ENCODE measurements at regions not wholly inside any gene's neighbourhood (a gene's known extent, or its start where the extent isn't known, plus 50 kb on each side); places are given as distances from the start of the nearest gene placed in this dataset.

DNA sequence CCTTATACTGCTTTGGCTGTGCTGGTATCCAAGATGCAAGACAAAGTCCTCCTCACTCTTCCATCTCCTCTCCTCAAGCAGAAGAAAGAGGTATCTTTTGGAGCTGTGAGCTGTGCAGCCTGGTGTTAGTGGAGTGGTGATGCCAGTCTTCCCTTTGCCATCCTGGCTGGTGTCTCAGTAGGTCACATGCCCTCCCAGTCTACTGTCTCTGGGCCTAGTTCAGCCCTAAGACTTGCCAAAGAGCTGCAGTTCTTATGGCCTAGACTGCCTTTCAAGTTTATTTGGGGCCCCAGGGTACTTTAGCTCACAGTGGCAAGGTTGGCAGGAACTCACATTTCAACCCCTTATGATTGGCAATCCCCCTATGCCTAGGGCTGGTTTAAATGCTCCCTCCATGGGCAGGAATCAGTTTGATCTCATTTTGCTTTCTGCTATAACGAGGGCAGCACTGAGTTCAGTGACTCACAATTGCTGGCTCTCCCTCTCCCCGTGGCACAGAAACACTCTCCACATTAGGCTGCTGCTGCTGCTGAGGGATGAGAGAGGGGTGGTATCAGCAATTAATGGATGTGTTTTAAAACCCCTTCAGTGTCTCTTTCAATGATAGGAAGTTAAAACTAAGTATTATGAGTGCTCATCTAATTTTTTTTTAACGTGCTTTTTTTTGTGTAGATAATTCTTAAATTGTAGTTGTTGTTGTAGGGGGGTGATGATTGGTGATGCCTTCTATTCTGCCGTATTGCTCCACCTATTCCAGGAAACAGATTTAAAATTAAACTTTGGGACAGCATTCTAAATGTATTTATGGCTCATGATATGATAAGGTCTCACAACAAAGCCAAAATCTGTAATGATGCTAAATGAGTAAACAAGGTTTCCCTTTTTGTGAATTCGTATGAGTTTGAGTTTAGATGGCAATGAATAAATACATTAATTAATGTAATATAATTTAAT lies 1295.0 kb downstream of the JRKL start:
- no peak overlapping the region for H4K91ac ChIP-seq (ENCODE audit: insufficient read length, low read depth, low read length)
- no peaks in the 10 kb centered on the region for H3K9me3 ChIP-seq (ENCODE audit: control insufficient read depth, low read depth, low read length)
- no peaks in the 10 kb centered on the region for H3K79me1 ChIP-seq (ENCODE audit: insufficient read depth, low read depth, low read length, poor library complexity, severe bottlenecking)
- H3K9ac ChIP-seq (ENCODE audit: extremely low read depth, insufficient read length, low read length), result no peak overlapping the region
- no peak overlapping the region for H2BK5ac ChIP-seq (ENCODE audit: insufficient read length, low read length)
- no peak overlapping the region for H2BK20ac ChIP-seq (ENCODE audit: low read depth, low read length, poor library complexity, severe bottlenecking)
- H3K79me2 ChIP-seq (ENCODE audit: insufficient read depth, low read length), result no peaks in the 10 kb centered on the region
- no peaks in the 10 kb centered on the region for H3K23me2 ChIP-seq (ENCODE audit: insufficient read length, low read depth, low read length, poor library complexity, severe bottlenecking)
- H3K4me1 ChIP-seq (ENCODE audit: insufficient read depth, low read length), result no peaks in the 10 kb centered on the region
- H3K36me3 Mint-ChIP-seq (ENCODE audit: insufficient read depth in 1 of 3, low read depth in 3 of 3), result no peaks in the 10 kb centered on the region
- H3K9me3 Mint-ChIP-seq, result no peaks in the 10 kb centered on the region; a peak in 1 of 5 replicates
- H3K4me2 ChIP-seq (ENCODE audit: insufficient read depth, insufficient read length, low read length), result no peak overlapping the region
- no peak overlapping the region for H2BK120ac ChIP-seq (ENCODE audit: low read depth, low read length, poor library complexity, severe bottlenecking)
- no peak overlapping the region for H3K4me3 Mint-ChIP-seq
- H4K20me1 ChIP-seq (ENCODE audit: control insufficient read depth, insufficient read depth, insufficient read length), result no peaks in the 10 kb centered on the region
- H4K8ac ChIP-seq (replicated peaks; ENCODE audit: insufficient read length, low read depth, low read length), result no peak overlapping the region
- no CpG with 5 or more reads among the region's 5 CpGs for WGBS (ENCODE audit: extremely low coverage, insufficient read length, low lambda C conversion rate)
- H3T11ph ChIP-seq (ENCODE audit: low read length), result no peak overlapping the region
- no peaks in the 10 kb centered on the region for H3K27me3 ChIP-seq (ENCODE audit: insufficient read depth, low read length)
- no peak overlapping the region for H2BK12ac ChIP-seq (ENCODE audit: insufficient read length, low read depth, low read length)
- peaks cover 14 to 17% of the 10 kb centered on the region in 2 experiments for H3K4me1 Mint-ChIP-seq
- no peak overlapping the region for H3K4ac ChIP-seq (ENCODE audit: low read depth, low read length)
- H3K27me3 Mint-ChIP-seq (ENCODE audit: low read depth), result no peaks in the 10 kb centered on the region
- no peak overlapping the region for H4K5ac ChIP-seq (ENCODE audit: insufficient read length, low read depth, low read length)
- H3K18ac ChIP-seq (ENCODE audit: insufficient read length, low read depth, low read length), result no peak overlapping the region
- peak overlapping the region in 1 of 3 experiments; percentile 32; a peak in 2 of 7 replicates for H3K27ac Mint-ChIP-seq
- DNase-seq, result no peak
- H3K56ac ChIP-seq (ENCODE audit: insufficient read length, low read depth, low read length), result no peak overlapping the region
- TF ChIP-seq, protein P1, sequence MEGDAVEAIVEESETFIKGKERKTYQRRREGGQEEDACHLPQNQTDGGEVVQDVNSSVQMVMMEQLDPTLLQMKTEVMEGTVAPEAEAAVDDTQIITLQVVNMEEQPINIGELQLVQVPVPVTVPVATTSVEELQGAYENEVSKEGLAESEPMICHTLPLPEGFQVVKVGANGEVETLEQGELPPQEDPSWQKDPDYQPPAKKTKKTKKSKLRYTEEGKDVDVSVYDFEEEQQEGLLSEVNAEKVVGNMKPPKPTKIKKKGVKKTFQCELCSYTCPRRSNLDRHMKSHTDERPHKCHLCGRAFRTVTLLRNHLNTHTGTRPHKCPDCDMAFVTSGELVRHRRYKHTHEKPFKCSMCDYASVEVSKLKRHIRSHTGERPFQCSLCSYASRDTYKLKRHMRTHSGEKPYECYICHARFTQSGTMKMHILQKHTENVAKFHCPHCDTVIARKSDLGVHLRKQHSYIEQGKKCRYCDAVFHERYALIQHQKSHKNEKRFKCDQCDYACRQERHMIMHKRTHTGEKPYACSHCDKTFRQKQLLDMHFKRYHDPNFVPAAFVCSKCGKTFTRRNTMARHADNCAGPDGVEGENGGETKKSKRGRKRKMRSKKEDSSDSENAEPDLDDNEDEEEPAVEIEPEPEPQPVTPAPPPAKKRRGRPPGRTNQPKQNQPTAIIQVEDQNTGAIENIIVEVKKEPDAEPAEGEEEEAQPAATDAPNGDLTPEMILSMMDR (conservative IDR thresholded peaks at IDR 0.05), result no peak
- no peak overlapping the region for H3K23ac ChIP-seq (ENCODE audit: insufficient read length, low read depth, low read length)
- H2BK15ac ChIP-seq (ENCODE audit: low read depth, low read length), result no peak overlapping the region
- H2AFZ ChIP-seq (ENCODE audit: low read length), result no peak overlapping the region
- no peak overlapping the region for H3K27ac ChIP-seq (ENCODE audit: insufficient read length, low read depth, low read length)
- no peak overlapping the region for H3K14ac ChIP-seq (ENCODE audit: insufficient read depth, low read length)
- H2AK5ac ChIP-seq (ENCODE audit: insufficient read length, low read length), result no peak overlapping the region
